Loucy (cell line): ENCODE measurements at regions not wholly inside any gene's neighbourhood (a gene's known extent, or its start where the extent isn't known, plus 50 kb on each side); places are given as distances from the start of the nearest gene placed in this dataset.

Source experiments
- CTCF ChIP-seq: fragments of 200-600 bp; sonication (generic); conservative IDR thresholded peaks from 2 replicates; pipeline ENCODE4 v1.5.1; 2014; ENCODE audit warnings: mild to moderate bottlenecking, antibody characterized with exemption, low read length
- EZH2phosphoT487 ChIP-seq: fragments of 200-600 bp; IDR thresholded peaks from 2 replicates; pipeline ENCODE4 v1.6.1; 2018; ENCODE audit warnings: antibody characterized with exemption, mild to moderate bottlenecking, moderate library complexity, borderline replicate concordance

- TF ChIP-seq CTCF (no peak), EZH2phosphoT487 (no peak)
These were observed 663.6 kb upstream of the CPEB2 start for GRCh38 chr4:14338585-14339265.
